SH-SY5Y (cell line): ENCODE measurements at regions not wholly inside any gene's neighbourhood (a gene's known extent, or its start where the extent isn't known, plus 50 kb on each side); places are given as distances from the start of the nearest gene placed in this dataset.

ENCODE experiments used
- GATA2 ChIP-seq: IDR thresholded peaks from 2 replicates; pipeline ENCODE4 v1.6.1; 2011; ENCODE audit warnings: mild to moderate bottlenecking, low read depth, low read length
- GATA3 ChIP-seq: IDR thresholded peaks from 2 replicates; pipeline ENCODE4 v1.6.1; 2011; ENCODE audit warnings: low read depth, mild to moderate bottlenecking, low read length, moderate library complexity

DNA sequence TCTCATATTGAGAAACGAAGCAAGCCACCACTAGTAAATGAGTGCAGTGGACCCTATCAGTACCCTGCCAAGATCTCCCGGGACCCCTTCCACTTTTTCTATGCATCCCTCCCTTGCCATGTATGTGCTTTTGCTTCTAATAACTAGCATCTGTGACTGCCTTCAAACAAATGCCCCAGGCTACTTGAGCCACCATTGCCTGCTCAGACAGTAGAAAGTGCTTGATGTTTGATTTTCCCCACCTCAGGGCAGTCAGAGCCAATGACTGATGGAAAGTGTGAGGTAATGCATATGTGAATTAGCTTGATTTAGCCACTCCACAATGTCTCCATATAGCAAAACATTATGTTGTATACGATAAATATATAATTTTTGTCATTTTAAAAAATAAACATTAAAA, 797.3 kb upstream of the ACO1 start:
- TF ChIP-seq GATA2 (no peak), GATA3 (no peak)
